Uterus (tissue), 3 donors: ENCODE measurements at regions not wholly inside any gene's neighbourhood (a gene's known extent, or its start where the extent isn't known, plus 50 kb on each side); places are given as distances from the start of the nearest gene placed in this dataset.

Experiments
- DNase-seq, 2 donors: peaks; one replicate each; pipeline ENCODE4 v3.0.0-alpha.2; 2019 to 2020
- H3K27ac ChIP-seq, 2 donors: fragments of 200-600 bp; sonication (generic); 1 replicate in 1 of 2; 2 replicates in 1 of 2; pipeline ENCODE4 v1.5.1; 2016 to 2018
- H3K27me3 ChIP-seq, 2 donors: fragments of 200-600 bp; sonication (generic); one replicate each; pipeline ENCODE4 v1.5.1; 2018 to 2019; ENCODE audit warnings: control low read depth in 1 of 2
- H3K36me3 ChIP-seq, 2 donors: fragments of 200-600 bp; sonication (generic); one replicate each; pipeline ENCODE4 v1.5.1; 2019; ENCODE audit warnings: control low read depth in 1 of 2
- H3K4me1 ChIP-seq, 2 donors: fragments of 200-600 bp; sonication (generic); one replicate each; pipeline ENCODE4 v1.5.1; 2018 to 2019; ENCODE audit warnings: control low read depth in 1 of 2
- H3K4me3 ChIP-seq, 2 donors: fragments of 200-600 bp; sonication (generic); 1 replicate in 1 of 2; 2 replicates in 1 of 2; pipeline ENCODE4 v1.5.1; 2018 to 2019; ENCODE audit warnings: mild to moderate bottlenecking in 1 of 2
- H3K9me3 ChIP-seq, 2 donors: fragments of 200-600 bp; sonication (generic); one replicate each; pipeline ENCODE4 v1.5.1; 2019; ENCODE audit warnings: control low read depth in 1 of 2
- POLR2A ChIP-seq, 2 donors: fragments of 450-650 bp; IDR thresholded peaks; one replicate each; pipeline ENCODE4 v1.6.1; 2016; ENCODE audit warnings: antibody characterized with exemption in 2 of 2, mild to moderate bottlenecking in 1 of 2, moderate library complexity in 1 of 2
- intact Hi-C: fragments of 100-400 bp; cut with DNase I; formaldehyde crosslinking; loops from one replicate; pipeline ENCODE4 v1.15.1; 2023; ENCODE audit warnings: low total_unique reads
- TF ChIP-seq, protein P1 (sequence below), 4 experiments: fragments of 200-600 bp in 2 of 4; fragments of 450-650 bp in 2 of 4; sonication (generic) in 2 of 4; IDR thresholded peaks; one replicate each; pipeline ENCODE4 v1.5.1; 2016 to 2019; ENCODE audit warnings: antibody characterized with exemption in 4 of 4, mild to moderate bottlenecking in 2 of 4, moderate library complexity in 1 of 4
- donor health status: DM: yes; HTN: yes; CAD: no.

DNA sequence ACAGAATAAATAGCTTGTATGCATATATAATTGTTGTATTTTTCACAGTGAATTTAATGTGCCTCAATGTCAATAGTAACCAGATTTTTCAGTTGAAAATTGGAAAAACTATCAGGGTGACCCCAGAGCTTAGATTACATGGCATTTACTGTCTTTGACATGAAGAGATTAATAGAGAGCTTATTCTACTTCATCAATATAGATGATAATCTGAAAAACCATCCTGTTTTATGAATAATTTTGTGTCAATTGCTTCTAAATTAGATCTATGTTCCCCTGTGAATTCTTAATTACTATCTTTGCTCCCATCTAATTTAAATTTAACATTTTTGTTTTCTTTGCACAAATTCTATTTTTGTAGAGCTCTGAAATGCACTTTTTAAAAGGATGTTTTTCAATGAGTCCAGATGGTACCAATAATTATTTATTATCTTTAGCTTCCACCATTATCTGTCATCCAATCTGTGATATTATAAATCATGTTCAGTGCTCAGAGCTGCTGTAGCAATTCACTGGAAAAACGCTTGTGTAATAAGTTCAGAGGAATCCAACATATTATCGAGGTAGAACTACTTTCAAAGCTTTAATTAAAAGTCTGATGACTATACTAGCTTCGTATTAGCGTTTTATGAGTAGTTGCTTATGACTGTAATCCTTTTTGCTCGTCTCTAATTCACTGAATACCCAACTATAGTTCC lies 291.4 kb downstream of the JRKL start:
- no peak overlapping the region for H3K4me3 ChIP-seq
- H3K27me3 ChIP-seq = no peaks in the 10 kb centered on the region
- no peaks in the 10 kb centered on the region for H3K36me3 ChIP-seq
- TF ChIP-seq, protein P1, sequence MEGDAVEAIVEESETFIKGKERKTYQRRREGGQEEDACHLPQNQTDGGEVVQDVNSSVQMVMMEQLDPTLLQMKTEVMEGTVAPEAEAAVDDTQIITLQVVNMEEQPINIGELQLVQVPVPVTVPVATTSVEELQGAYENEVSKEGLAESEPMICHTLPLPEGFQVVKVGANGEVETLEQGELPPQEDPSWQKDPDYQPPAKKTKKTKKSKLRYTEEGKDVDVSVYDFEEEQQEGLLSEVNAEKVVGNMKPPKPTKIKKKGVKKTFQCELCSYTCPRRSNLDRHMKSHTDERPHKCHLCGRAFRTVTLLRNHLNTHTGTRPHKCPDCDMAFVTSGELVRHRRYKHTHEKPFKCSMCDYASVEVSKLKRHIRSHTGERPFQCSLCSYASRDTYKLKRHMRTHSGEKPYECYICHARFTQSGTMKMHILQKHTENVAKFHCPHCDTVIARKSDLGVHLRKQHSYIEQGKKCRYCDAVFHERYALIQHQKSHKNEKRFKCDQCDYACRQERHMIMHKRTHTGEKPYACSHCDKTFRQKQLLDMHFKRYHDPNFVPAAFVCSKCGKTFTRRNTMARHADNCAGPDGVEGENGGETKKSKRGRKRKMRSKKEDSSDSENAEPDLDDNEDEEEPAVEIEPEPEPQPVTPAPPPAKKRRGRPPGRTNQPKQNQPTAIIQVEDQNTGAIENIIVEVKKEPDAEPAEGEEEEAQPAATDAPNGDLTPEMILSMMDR (IDR thresholded peaks at IDR 0.05) = no peak
- no peak for TF ChIP-seq POLR2A (IDR thresholded peaks at IDR 0.05)
- H3K9me3 ChIP-seq = no peaks in the 10 kb centered on the region
- no peaks in the 10 kb centered on the region for H3K4me1 ChIP-seq
- H3K27ac ChIP-seq = no peak overlapping the region
- intact Hi-C loops = no loop called here
- DNase-seq = no peak

DNA sequence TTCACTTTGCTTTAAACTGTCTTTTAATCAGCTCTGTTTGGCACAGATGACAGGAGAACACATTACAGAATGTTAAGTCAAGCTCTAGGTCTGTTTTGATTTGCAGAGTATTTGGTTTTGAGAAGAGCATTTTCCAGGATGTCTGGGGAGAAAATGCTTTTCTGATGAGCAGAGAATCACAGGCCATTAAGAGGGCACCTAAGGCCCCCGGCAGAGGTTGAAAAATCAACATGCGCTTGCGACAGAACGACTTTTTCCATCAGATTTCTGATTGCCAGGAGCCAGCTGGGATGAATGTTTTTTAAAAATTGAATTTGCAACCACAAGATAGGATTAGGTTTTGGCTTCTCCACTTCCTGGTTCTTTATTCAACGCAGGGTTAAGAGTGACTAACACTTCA lies 304.5 kb downstream of the JRKL start:
- H3K36me3 ChIP-seq = no peaks in the 10 kb centered on the region
- H3K4me3 ChIP-seq = no peak overlapping the region
- no peak overlapping the region for H3K27ac ChIP-seq
- TF ChIP-seq, protein P1 (IDR thresholded peaks at IDR 0.05) = no peak
- TF ChIP-seq POLR2A (IDR thresholded peaks at IDR 0.05) = no peak
- no peaks in the 10 kb centered on the region for H3K9me3 ChIP-seq
- no peaks in the 10 kb centered on the region for H3K27me3 ChIP-seq
- DNase-seq = no peak
- intact Hi-C loops = no loop called here
- H3K4me1 ChIP-seq = no peaks in the 10 kb centered on the region

DNA sequence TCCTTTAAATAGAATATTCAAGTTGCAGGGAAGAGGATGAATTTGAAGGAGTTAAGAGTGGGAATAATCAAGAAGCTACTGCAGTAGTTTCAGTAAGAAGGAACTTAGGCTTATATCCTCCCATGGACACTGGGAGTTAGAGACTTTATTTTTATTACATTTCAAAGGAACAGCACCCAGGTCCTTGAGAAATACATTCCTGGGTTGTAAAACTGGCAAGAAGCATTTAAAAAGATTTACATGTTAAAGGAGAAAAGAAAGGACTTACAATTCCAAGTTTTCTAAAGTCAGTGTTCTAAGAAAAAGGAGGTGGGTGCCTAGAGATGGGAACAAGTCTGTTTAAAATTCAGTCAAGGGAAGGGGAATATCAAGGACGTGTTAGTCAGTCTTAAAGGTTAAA lies 306.9 kb downstream of the JRKL start:
- Histone ChIP-seq H3K36me3 (no peaks in the 10 kb centered on the region), H3K4me1 (no peaks in the 10 kb centered on the region), H3K9me3 (no peaks in the 10 kb centered on the region), H3K27ac (no peak overlapping the region), H3K27me3 (no peaks in the 10 kb centered on the region), H3K4me3 (no peak overlapping the region)
- intact Hi-C loops = no loop called here
- TF ChIP-seq, protein P1 (IDR thresholded peaks at IDR 0.05) = no peak
- no peak for TF ChIP-seq POLR2A (IDR thresholded peaks at IDR 0.05)
- DNase-seq = no peak

DNA sequence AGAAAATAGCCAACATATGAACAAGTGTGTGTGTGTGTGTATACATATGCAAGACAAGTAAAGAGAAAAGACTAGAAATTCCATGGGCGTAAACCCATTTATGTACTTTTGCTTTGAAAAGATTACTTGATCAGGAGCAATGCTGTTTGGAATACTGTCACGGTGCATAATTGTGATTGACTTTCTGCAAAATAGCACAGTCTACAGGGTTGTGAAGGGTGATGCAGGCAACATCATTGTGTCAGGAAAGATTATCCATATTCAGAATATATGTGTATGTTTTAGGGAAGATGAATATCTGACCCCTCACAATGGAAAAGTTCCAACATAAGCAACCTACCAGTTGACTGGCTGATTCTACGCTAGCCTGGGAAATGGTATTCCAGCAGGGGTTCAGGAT lies 307.7 kb downstream of the JRKL start:
- DNase-seq = no peak
- Histone ChIP-seq H3K27me3 (no peaks in the 10 kb centered on the region), H3K9me3 (no peaks in the 10 kb centered on the region), H3K36me3 (no peaks in the 10 kb centered on the region), H3K4me3 (no peak overlapping the region), H3K27ac (no peak overlapping the region), H3K4me1 (no peaks in the 10 kb centered on the region)
- TF ChIP-seq, protein P1 (IDR thresholded peaks at IDR 0.05) = no peak
- TF ChIP-seq POLR2A (IDR thresholded peaks at IDR 0.05) = no peak
- intact Hi-C loops = no loop called here

DNA sequence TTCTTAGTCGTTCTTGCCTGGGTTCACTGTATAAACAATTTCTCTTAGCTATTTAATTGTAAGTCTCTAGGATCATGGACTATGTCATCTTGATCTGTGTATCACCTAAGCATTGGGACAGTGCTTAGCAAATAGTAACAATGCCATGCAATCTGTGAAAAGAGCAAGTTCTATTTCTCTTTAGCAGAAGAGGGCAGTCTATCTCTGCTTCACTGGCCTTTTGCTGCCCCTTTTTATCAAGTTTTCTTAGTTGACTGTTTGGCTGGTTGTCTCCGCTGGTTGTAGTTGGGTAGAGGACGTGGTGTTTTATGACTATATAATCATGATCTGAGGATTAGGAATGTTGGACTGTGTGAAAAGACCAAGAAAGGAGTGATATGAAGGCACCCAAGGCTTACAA lies 315.0 kb downstream of the JRKL start:
- no peak for TF ChIP-seq POLR2A (IDR thresholded peaks at IDR 0.05)
- TF ChIP-seq, protein P1 (IDR thresholded peaks at IDR 0.05) = no peak
- Histone ChIP-seq H3K36me3 (no peaks in the 10 kb centered on the region), H3K27ac (no peak overlapping the region), H3K4me3 (no peak overlapping the region), H3K9me3 (no peaks in the 10 kb centered on the region), H3K27me3 (no peaks in the 10 kb centered on the region), H3K4me1 (no peaks in the 10 kb centered on the region)
- DNase-seq = no peak
- intact Hi-C loops = no loop called here
